ENCODE measurements at regions not wholly inside any gene's neighbourhood (a gene's known extent, or its start where the extent isn't known, plus 50 kb on each side); places are given as distances from the start of the nearest gene placed in this dataset.

DNA sequence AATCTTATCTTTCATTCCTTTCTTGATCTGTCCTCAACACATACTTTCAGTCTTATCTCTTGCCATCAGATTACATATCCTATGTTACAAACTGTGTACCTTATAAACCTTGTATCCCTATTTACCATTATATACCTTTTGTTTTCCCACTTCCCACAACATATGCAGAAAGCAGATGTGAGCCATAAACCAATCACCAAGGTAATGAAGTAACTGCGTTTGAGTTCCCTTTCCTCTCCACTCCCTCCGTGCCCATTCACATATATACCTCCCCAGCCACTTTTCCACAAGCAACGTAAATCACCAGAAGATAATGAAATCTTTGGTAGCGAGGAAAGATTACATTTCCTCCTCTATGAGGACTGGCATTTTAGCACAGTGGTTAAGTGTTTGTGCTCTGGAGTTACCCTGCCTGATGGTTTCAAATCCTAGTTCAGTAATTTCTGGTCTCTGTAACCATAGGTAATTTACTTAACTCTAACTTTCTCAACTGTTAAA lies 55.5 kb upstream of the PHF14 start:
- H3K27me3 ChIP-seq (ENCODE audit: low read depth): no peaks in the 10 kb centered on the region
- no peaks in the 10 kb centered on the region for H3K36me3 ChIP-seq
- TF ChIP-seq, protein P1, sequence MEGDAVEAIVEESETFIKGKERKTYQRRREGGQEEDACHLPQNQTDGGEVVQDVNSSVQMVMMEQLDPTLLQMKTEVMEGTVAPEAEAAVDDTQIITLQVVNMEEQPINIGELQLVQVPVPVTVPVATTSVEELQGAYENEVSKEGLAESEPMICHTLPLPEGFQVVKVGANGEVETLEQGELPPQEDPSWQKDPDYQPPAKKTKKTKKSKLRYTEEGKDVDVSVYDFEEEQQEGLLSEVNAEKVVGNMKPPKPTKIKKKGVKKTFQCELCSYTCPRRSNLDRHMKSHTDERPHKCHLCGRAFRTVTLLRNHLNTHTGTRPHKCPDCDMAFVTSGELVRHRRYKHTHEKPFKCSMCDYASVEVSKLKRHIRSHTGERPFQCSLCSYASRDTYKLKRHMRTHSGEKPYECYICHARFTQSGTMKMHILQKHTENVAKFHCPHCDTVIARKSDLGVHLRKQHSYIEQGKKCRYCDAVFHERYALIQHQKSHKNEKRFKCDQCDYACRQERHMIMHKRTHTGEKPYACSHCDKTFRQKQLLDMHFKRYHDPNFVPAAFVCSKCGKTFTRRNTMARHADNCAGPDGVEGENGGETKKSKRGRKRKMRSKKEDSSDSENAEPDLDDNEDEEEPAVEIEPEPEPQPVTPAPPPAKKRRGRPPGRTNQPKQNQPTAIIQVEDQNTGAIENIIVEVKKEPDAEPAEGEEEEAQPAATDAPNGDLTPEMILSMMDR (IDR thresholded peaks at IDR 0.05): no peak
- intact Hi-C loops (cut with DNase I): no loop called here
- no peaks in the 10 kb centered on the region for H3K4me1 ChIP-seq
- no peaks in the 10 kb centered on the region for H3K9me3 ChIP-seq
- DNase-seq: no peak
- no peak for ATAC-seq
- no peak overlapping the region for H3K4me3 ChIP-seq
- H3K27ac ChIP-seq: no peak overlapping the region

DNA sequence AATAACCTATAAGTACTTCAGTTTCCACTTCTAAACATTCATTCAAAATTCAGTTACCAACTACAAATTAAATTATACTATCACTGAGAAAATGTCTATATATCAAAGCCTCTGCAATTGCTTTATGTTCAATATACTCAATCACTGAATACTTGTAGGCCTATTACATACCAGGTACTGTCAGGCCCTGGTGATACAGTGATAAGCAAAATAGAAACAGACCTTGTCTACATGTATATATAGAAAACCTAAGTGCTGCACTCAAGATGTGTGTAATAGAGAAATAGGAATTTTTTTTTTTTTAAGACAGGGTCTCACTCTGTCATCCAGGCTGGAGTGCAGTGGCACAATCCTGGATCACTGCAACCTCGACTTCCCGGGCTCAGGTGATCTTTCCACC lies 53.7 kb upstream of the PHF14 start:
- no peaks in the 10 kb centered on the region for H3K36me3 ChIP-seq
- DNase-seq (no peak), ATAC-seq (no peak)
- H3K27me3 ChIP-seq (ENCODE audit: low read depth): no peaks in the 10 kb centered on the region
- no peaks in the 10 kb centered on the region for H3K9me3 ChIP-seq
- no peaks in the 10 kb centered on the region for H3K4me1 ChIP-seq
- H3K4me3 ChIP-seq: no peak overlapping the region
- H3K27ac ChIP-seq: no peak overlapping the region
- intact Hi-C loops (cut with DNase I): no loop called here
- TF ChIP-seq, protein P1 (IDR thresholded peaks at IDR 0.05): no peak

Measured in lower lobe of right lung (tissue), 2 donors.